ENCODE measurements at regions not wholly inside any gene's neighbourhood (a gene's known extent, or its start where the extent isn't known, plus 50 kb on each side); places are given as distances from the start of the nearest gene placed in this dataset.
"Not testable (repeated sequence)": the region's sequence is repeated elsewhere in the genome, so short reads cannot be mapped to it uniquely, and the experiment has no call there.

DNA sequence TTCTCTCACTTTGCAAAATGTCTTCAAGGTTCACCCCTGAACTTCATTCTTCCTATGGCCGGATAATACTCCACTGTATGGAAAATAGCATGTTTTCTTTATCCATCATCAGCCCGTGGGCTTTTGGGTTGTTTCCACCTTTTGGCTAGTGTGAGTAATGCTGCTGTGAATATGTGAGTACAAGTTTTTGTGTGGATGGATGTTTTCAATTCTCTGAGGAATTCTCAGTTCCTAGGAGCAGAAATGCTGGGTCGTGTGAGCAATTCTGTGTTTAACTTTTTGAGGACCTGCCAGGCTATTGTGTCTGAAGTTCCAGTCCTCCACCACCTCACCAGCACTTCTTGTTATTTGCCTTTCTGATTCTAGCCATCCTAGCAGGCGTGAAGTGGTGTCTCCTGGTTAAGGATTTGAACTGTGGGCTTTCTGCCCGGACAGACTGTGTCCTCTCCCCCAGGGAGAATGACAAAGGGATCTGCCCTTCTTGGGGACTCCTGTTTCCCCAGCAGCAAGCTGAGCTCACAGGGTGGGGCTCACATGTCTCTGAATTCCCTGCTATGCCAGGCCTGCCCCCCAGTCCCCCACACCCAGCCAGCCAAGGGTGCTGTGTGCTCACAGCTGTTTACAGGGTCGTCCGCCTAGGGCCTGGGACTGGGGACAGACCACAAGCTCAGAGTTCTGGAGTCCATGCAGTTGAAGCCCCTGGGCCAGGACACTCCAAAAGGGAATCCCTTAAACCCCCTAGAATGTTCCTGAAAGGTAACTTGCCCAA is 92.2 kb upstream of the CIBAR2 start:
- Histone ChIP-seq H3K27ac (no peak overlapping the region), H3K4me3 (no peak overlapping the region), H3K4me1 (peaks cover 53% of the 10 kb centered on the region), H3K36me3 (no peaks in the 10 kb centered on the region), H3K27me3 (no peaks in the 10 kb centered on the region), H3K9me3 (no peaks in the 10 kb centered on the region)
- WGBS: 76% methylated on average over 6 of the region's 7 CpGs
- DNase-seq (ENCODE audit: low spot score in 2 of 2): no peak
- no peak for TF ChIP-seq POLR2A (IDR thresholded peaks at IDR 0.05)
- TF ChIP-seq POLR2AphosphoS5 (IDR thresholded peaks at IDR 0.05): no peak
- TF ChIP-seq, protein P1, sequence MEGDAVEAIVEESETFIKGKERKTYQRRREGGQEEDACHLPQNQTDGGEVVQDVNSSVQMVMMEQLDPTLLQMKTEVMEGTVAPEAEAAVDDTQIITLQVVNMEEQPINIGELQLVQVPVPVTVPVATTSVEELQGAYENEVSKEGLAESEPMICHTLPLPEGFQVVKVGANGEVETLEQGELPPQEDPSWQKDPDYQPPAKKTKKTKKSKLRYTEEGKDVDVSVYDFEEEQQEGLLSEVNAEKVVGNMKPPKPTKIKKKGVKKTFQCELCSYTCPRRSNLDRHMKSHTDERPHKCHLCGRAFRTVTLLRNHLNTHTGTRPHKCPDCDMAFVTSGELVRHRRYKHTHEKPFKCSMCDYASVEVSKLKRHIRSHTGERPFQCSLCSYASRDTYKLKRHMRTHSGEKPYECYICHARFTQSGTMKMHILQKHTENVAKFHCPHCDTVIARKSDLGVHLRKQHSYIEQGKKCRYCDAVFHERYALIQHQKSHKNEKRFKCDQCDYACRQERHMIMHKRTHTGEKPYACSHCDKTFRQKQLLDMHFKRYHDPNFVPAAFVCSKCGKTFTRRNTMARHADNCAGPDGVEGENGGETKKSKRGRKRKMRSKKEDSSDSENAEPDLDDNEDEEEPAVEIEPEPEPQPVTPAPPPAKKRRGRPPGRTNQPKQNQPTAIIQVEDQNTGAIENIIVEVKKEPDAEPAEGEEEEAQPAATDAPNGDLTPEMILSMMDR (IDR thresholded peaks at IDR 0.05): no peak
- no peak for TF ChIP-seq EP300 (IDR thresholded peaks at IDR 0.05)

GRCh38 chr16:85205257-85205656 is 93.0 kb upstream of the CIBAR2 start:
- not testable (repeated sequence) for H3K9me3 ChIP-seq; H3K36me3 ChIP-seq; H3K4me3 ChIP-seq; H3K27me3 ChIP-seq; H3K27ac ChIP-seq; DNase-seq (ENCODE audit: low spot score in 2 of 2)
- H3K4me1 ChIP-seq: peaks cover 53% of the 10 kb centered on the region
- WGBS: 95% methylated on average over 6 of the region's 6 CpGs

GRCh38 chr16:85205747-85206471 is 93.6 kb upstream of the CIBAR2 start:
- DNase-seq (ENCODE audit: low spot score in 2 of 2): no peak
- no peak for TF ChIP-seq POLR2A (IDR thresholded peaks at IDR 0.05)
- no peak for TF ChIP-seq EP300 (IDR thresholded peaks at IDR 0.05)
- no peak for TF ChIP-seq POLR2AphosphoS5 (IDR thresholded peaks at IDR 0.05)
- TF ChIP-seq, protein P1 (IDR thresholded peaks at IDR 0.05): no peak
- Histone ChIP-seq H3K36me3 (no peaks in the 10 kb centered on the region), H3K27me3 (no peaks in the 10 kb centered on the region), H3K4me1 (peaks cover 57% of the 10 kb centered on the region), H3K4me3 (no peak overlapping the region), H3K9me3 (no peaks in the 10 kb centered on the region), H3K27ac (no peak overlapping the region)
- 62% methylated on average over 23 of the region's 23 CpGs for WGBS

DNA sequence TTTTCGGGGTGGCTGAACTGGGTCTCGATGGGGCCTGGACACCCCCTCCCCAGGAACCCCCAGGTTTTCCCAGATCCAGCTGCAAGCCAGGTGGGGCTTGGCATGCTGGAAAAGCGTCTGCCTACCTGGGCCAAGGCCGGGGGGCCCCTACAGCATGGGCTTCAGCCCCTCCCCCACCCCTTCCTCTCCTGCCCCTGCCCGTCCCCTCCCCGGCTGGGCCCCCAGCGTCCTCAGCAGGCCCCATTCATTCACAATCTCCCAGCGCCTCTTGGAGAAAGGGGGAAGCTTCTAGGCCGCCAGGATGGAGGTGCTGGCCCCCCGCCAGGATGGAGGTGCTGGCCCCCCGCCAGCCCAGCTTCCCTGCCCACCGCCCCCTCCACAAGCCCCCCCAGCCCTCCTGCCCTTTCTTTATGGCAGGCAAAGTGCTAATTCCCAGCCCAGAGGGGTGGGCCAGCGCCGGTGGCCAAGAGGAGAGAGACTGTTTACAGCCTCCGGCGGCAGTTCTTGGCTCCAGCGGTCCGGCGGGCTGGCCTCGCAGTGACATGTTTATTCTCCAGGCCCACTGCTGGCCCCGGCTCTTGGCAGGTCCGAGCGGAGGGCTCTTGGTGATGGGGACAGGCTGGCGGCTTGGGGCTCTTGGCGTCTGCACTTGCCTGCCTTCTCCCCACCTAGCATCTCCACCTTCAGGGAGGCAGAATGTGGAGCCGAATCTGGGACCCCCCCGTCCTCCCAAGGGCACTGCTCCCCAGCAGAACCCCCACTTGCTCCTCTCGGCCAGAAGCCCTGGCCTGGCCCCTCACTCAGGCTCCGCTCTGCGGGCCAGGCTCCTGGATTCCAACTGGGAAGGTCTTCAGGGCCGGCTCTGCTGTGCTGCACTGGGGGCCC is 94.4 kb upstream of the CIBAR2 start:
- H3K4me1 ChIP-seq: peaks cover 64% of the 10 kb centered on the region
- 61% methylated on average over 7 of the region's 31 CpGs for WGBS
- no peak overlapping the region for H3K27ac ChIP-seq
- TF ChIP-seq, protein P1 (IDR thresholded peaks at IDR 0.05): no peak
- TF ChIP-seq POLR2A (IDR thresholded peaks at IDR 0.05) (no peak), EP300 (IDR thresholded peaks at IDR 0.05) (no peak), POLR2AphosphoS5 (IDR thresholded peaks at IDR 0.05) (no peak)
- no peaks in the 10 kb centered on the region for H3K36me3 ChIP-seq
- H3K9me3 ChIP-seq: no peaks in the 10 kb centered on the region
- peak overlapping the region; percentile 2 for H3K4me3 ChIP-seq
- H3K27me3 ChIP-seq: no peaks in the 10 kb centered on the region
- no peak for DNase-seq (ENCODE audit: low spot score in 2 of 2)

DNA sequence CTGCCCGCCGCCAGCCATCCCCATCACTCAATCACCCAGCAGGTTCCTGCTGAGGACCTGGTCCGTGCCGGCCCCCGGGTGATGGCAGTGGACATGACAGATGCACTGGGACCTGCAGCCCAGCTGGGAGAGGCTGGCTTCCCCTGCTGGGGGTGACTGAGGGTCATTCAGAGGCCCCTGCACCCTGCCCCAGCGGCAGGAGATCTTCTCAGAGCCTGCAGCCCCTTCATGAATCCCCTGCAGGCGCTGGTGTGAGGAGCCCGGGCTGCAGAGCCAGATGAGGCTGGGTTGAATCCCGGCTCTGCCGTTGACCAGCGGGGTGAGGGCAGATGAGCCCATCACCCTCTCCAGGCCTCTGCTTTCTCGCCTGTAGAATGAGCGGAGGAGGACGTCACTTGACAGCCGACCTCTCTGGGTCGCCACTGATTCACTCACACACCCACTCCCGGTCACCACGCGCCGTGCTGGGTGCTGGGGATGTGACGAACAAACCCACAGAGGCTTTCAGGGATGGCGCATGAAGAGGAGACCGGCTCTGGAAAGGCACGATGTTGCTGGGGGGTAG is 95.2 kb upstream of the CIBAR2 start:
- Histone ChIP-seq H3K4me1 (peaks cover 61% of the 10 kb centered on the region), H3K4me3 (no peak overlapping the region), H3K27me3 (no peaks in the 10 kb centered on the region), H3K27ac (no peak overlapping the region), H3K36me3 (no peaks in the 10 kb centered on the region), H3K9me3 (no peaks in the 10 kb centered on the region)
- WGBS: 84% methylated on average over 16 of the region's 24 CpGs
- DNase-seq (ENCODE audit: low spot score in 2 of 2): no peak
- TF ChIP-seq, protein P1 (IDR thresholded peaks at IDR 0.05): no peak
- TF ChIP-seq EP300 (IDR thresholded peaks at IDR 0.05): no peak
- TF ChIP-seq POLR2A (IDR thresholded peaks at IDR 0.05): no peak
- TF ChIP-seq POLR2AphosphoS5 (IDR thresholded peaks at IDR 0.05): no peak
